ENCODE measurements at regions not wholly inside any gene's neighbourhood (a gene's known extent, or its start where the extent isn't known, plus 50 kb on each side); places are given as distances from the start of the nearest gene placed in this dataset.

- H3K4me1 ChIP-seq (ENCODE audit: insufficient read depth, low read length, poor library complexity, severe bottlenecking), result no peaks in the 10 kb centered on the region
- ChIA-PET CTCF (ENCODE audit: unreplicated experiment) (interaction anchor here (0.5 kb wide), 1 partner anchor 535 kb away, joined by 7 read pairs; no protein-coding TSS in a partner anchor), POLR2A (interaction anchor here (0.5 to 1.3 kb wide), 3 partner anchors 11 to 456 kb away, joined by 3 to 5 read pairs (median 3); no protein-coding TSS in a partner anchor)
- H3K4me3 ChIP-seq (ENCODE audit: low read depth, low read length, poor library complexity, severe bottlenecking), result no peak overlapping the region
- no peaks in the 10 kb centered on the region for H3K79me2 ChIP-seq (ENCODE audit: insufficient read depth, low read depth, low read length)
- H3K27ac ChIP-seq (ENCODE audit: low read depth, low read length, poor library complexity, severe bottlenecking), result no peak overlapping the region
- no TSS peak for BruUV-seq (replicated peaks)
- no peak for DNase-seq (ENCODE audit: low spot score)
- intact Hi-C loops (cut with micrococcal nuclease; ENCODE audit: unreplicated experiment), result no loop called here
- no peak overlapping the region for H3K4me2 ChIP-seq (ENCODE audit: low read length)
- no peaks in the 10 kb centered on the region for H3K36me3 ChIP-seq (ENCODE audit: insufficient read depth, low read length)
- H2AFZ ChIP-seq (ENCODE audit: low read length), result no peak overlapping the region
- no peaks in the 10 kb centered on the region for H3K9me3 ChIP-seq (ENCODE audit: low read length)
- TF ChIP-seq EZH2phosphoT487 (IDR thresholded peaks at IDR 0.05; ENCODE audit: borderline replicate concordance, low read depth, low read length), result no peak
- TF ChIP-seq CTCF (conservative IDR thresholded peaks at IDR 0.05; ENCODE audit: low read length), result no peak
- H3K9me2 ChIP-seq (ENCODE audit: insufficient read depth, low read length), result no peaks in the 10 kb centered on the region
- no peaks in the 10 kb centered on the region for H4K20me1 ChIP-seq (ENCODE audit: insufficient read depth, low read length)
Measured at GRCh38 chr6:21967056-21967974, 329.5 kb downstream of the PRL start.

GRCh38 chr6:21968411-21968810 is 328.4 kb downstream of the PRL start:
- H3K36me3 ChIP-seq (ENCODE audit: insufficient read depth, low read length), result no peaks in the 10 kb centered on the region
- CTCF ChIA-PET (ENCODE audit: unreplicated experiment), result no interaction called here
- POLR2A ChIA-PET, result no interaction called here
- no peak overlapping the region for H3K27ac ChIP-seq (ENCODE audit: low read depth, low read length, poor library complexity, severe bottlenecking)
- H3K4me2 ChIP-seq (ENCODE audit: low read length), result no peak overlapping the region
- DNase-seq (ENCODE audit: low spot score), result no peak
- intact Hi-C loops (cut with micrococcal nuclease; ENCODE audit: unreplicated experiment), result no loop called here
- BruUV-seq (replicated peaks), result no TSS peak
- H3K9me2 ChIP-seq (ENCODE audit: insufficient read depth, low read length), result no peaks in the 10 kb centered on the region
- no peak overlapping the region for H2AFZ ChIP-seq (ENCODE audit: low read length)
- no peaks in the 10 kb centered on the region for H3K9me3 ChIP-seq (ENCODE audit: low read length)
- TF ChIP-seq EZH2phosphoT487 (IDR thresholded peaks at IDR 0.05; ENCODE audit: borderline replicate concordance, low read depth, low read length), result no peak
- TF ChIP-seq CTCF (conservative IDR thresholded peaks at IDR 0.05; ENCODE audit: low read length), result no peak
- H3K4me1 ChIP-seq (ENCODE audit: insufficient read depth, low read length, poor library complexity, severe bottlenecking), result no peaks in the 10 kb centered on the region
- H3K79me2 ChIP-seq (ENCODE audit: insufficient read depth, low read depth, low read length), result no peaks in the 10 kb centered on the region
- H4K20me1 ChIP-seq (ENCODE audit: insufficient read depth, low read length), result no peaks in the 10 kb centered on the region
- no peak overlapping the region for H3K4me3 ChIP-seq (ENCODE audit: low read depth, low read length, poor library complexity, severe bottlenecking)

GRCh38 chr6:21969192-21969591 is 327.6 kb downstream of the PRL start:
- POLR2A ChIA-PET, result interaction anchor here (0.7 kb wide), 1 partner anchor 1696 kb away, joined by 3 read pairs; no protein-coding TSS in a partner anchor
- no peak for DNase-seq (ENCODE audit: low spot score)
- CTCF ChIA-PET (ENCODE audit: unreplicated experiment), result no interaction called here
- no peak overlapping the region for H3K4me2 ChIP-seq (ENCODE audit: low read length)
- H3K4me1 ChIP-seq (ENCODE audit: insufficient read depth, low read length, poor library complexity, severe bottlenecking), result no peaks in the 10 kb centered on the region
- no TSS peak for BruUV-seq (replicated peaks)
- H2AFZ ChIP-seq (ENCODE audit: low read length), result no peak overlapping the region
- H3K9me3 ChIP-seq (ENCODE audit: low read length), result no peaks in the 10 kb centered on the region
- no peaks in the 10 kb centered on the region for H3K36me3 ChIP-seq (ENCODE audit: insufficient read depth, low read length)
- H4K20me1 ChIP-seq (ENCODE audit: insufficient read depth, low read length), result no peaks in the 10 kb centered on the region
- H3K9me2 ChIP-seq (ENCODE audit: insufficient read depth, low read length), result no peaks in the 10 kb centered on the region
- intact Hi-C loops (cut with micrococcal nuclease; ENCODE audit: unreplicated experiment), result no loop called here
- no peaks in the 10 kb centered on the region for H3K79me2 ChIP-seq (ENCODE audit: insufficient read depth, low read depth, low read length)
- no peak overlapping the region for H3K27ac ChIP-seq (ENCODE audit: low read depth, low read length, poor library complexity, severe bottlenecking)
- TF ChIP-seq CTCF (conservative IDR thresholded peaks at IDR 0.05; ENCODE audit: low read length), result no peak
- TF ChIP-seq EZH2phosphoT487 (IDR thresholded peaks at IDR 0.05; ENCODE audit: borderline replicate concordance, low read depth, low read length), result no peak
- H3K4me3 ChIP-seq (ENCODE audit: low read depth, low read length, poor library complexity, severe bottlenecking), result no peak overlapping the region
